IMR-90 (cell line): ENCODE measurements at regions not wholly inside any gene's neighbourhood (a gene's known extent, or its start where the extent isn't known, plus 50 kb on each side); places are given as distances from the start of the nearest gene placed in this dataset.

ENCODE experiments used
- ATAC-seq: fragments of 200-7000 bp; cut with Tn5 transposase; 2 replicates; pipeline ENCODE4 v1.9.1; 2020; ENCODE audit warnings: low read depth, mild to moderate bottlenecking, moderate library complexity
- BruUV-seq: library from RNA; stranded (reverse); fragments of 400-500 nt; replicated peaks from 2 replicates; lab custom pipeline; 2021; lab: Mats Ljungman, UMichigan
- CTCF ChIA-PET: fragments of 300-600 bp; formaldehyde crosslinking; extraction: SDS; loops from one replicate; lab custom pipeline; 2021; ENCODE audit warnings: antibody characterized with exemption; lab: Yijun Ruan, JAX
- POLR2A ChIA-PET: fragments of 300-600 bp; sonication (Branson Sonifier 250); formaldehyde crosslinking; loops from one replicate; lab custom pipeline; 2022; ENCODE audit warnings: antibody characterized with exemption; ENCODE audit not compliant: unreplicated experiment; lab: Charles Lee
- DNase-seq: peaks from one replicate; pipeline ENCODE4 v3.0.0; 2013
- H2AFZ ChIP-seq: replicated peaks from 2 replicates; pipeline ENCODE3; 2013; ENCODE audit warnings: low read length, mild to moderate bottlenecking; ENCODE audit not compliant: poor library complexity
- H2AK5ac ChIP-seq: 2 replicates; pipeline ENCODE4 v1.6.1; 2013; ENCODE audit warnings: low read depth, low read length, inconsistent platforms
- H2AK9ac ChIP-seq: replicated peaks from 2 replicates; pipeline ENCODE3; 2013; ENCODE audit warnings: mild to moderate bottlenecking, low read depth, low read length, moderate library complexity; ENCODE audit not compliant: poor library complexity
- H2BK120ac ChIP-seq: 2 replicates; pipeline ENCODE4 v1.6.1; 2013; ENCODE audit warnings: low read depth, low read length, inconsistent platforms
- H2BK15ac ChIP-seq: 3 replicates; pipeline ENCODE4 v1.6.1; 2013; ENCODE audit warnings: low read depth, low read length, inconsistent platforms
- H2BK20ac ChIP-seq: 2 replicates; pipeline ENCODE4 v1.6.1; 2013; ENCODE audit warnings: low read depth, mild to moderate bottlenecking, inconsistent platforms, low read length, moderate library complexity
- H2BK5ac ChIP-seq: 2 replicates; pipeline ENCODE4 v1.6.1; 2013; ENCODE audit warnings: mild to moderate bottlenecking, low read depth, low read length, inconsistent platforms; ENCODE audit not compliant: poor library complexity, severe bottlenecking
- H3K14ac ChIP-seq: replicated peaks from 2 replicates; pipeline ENCODE4 v1.6.1; 2013; ENCODE audit warnings: low read depth, low read length, inconsistent platforms
- H3K18ac ChIP-seq: 2 replicates; pipeline ENCODE4 v1.6.1; 2013; ENCODE audit warnings: low read depth, low read length, control low read depth
- H3K23ac ChIP-seq: 2 replicates; pipeline ENCODE4 v1.6.1; 2013; ENCODE audit warnings: low read depth, low read length, inconsistent platforms
- H3K27ac ChIP-seq: 2 replicates; pipeline ENCODE4 v1.5.1; 2013; ENCODE audit warnings: mild to moderate bottlenecking, control low read depth, low read length; ENCODE audit not compliant: insufficient read depth
- H3K27me3 ChIP-seq: 2 replicates; pipeline ENCODE4 v1.6.1; 2013; ENCODE audit warnings: low read length; ENCODE audit not compliant: control insufficient read depth, insufficient read depth
- H3K36me3 ChIP-seq: 2 replicates; pipeline ENCODE4 v1.6.1; 2013; ENCODE audit warnings: low read length, mixed read lengths; ENCODE audit not compliant: control insufficient read depth, insufficient read depth
- H3K4ac ChIP-seq: 2 replicates; pipeline ENCODE4 v1.6.1; 2013; ENCODE audit warnings: low read depth, low read length, inconsistent platforms
- H3K4me1 ChIP-seq: 2 replicates; pipeline ENCODE4 v1.6.1; 2013; ENCODE audit warnings: low read length, mixed read lengths; ENCODE audit not compliant: control insufficient read depth, insufficient read depth
- H3K4me2 ChIP-seq: 2 replicates; pipeline ENCODE4 v1.6.1; 2013; ENCODE audit warnings: low read depth, mild to moderate bottlenecking, control low read depth, low read length, moderate library complexity
- H3K4me3 ChIP-seq: 2 replicates; pipeline ENCODE4 v1.5.1; 2013; ENCODE audit warnings: low read depth, mild to moderate bottlenecking, control low read depth, low read length, moderate library complexity; ENCODE audit not compliant: insufficient read depth
- H3K56ac ChIP-seq: 2 replicates; pipeline ENCODE4 v1.6.1; 2013; ENCODE audit warnings: low read length, inconsistent platforms; ENCODE audit not compliant: insufficient read depth; ENCODE audit errors: extremely low read depth
- H3K79me1 ChIP-seq, 2 experiments: 2 replicates each; pipeline ENCODE4 v1.6.1; 2013; ENCODE audit warnings: low read length in 2 of 2, inconsistent platforms in 1 of 2, low read depth in 1 of 2
- H3K9ac ChIP-seq: 2 replicates; pipeline ENCODE4 v1.6.1; 2013; ENCODE audit warnings: low read depth, low read length, control low read depth
- H3K9me1 ChIP-seq: 2 replicates; pipeline ENCODE4 v1.6.1; 2013; ENCODE audit warnings: low read length, inconsistent platforms; ENCODE audit not compliant: insufficient read depth
- H3K9me3 ChIP-seq: 2 replicates; pipeline ENCODE4 v1.6.1; 2013; ENCODE audit warnings: low read length; ENCODE audit not compliant: control insufficient read depth, insufficient read depth
- H4K20me1 ChIP-seq: 2 replicates; pipeline ENCODE4 v1.6.1; 2013; ENCODE audit warnings: low read length, inconsistent platforms; ENCODE audit not compliant: insufficient read depth
- H4K5ac ChIP-seq: 2 replicates; pipeline ENCODE4 v1.6.1; 2013; ENCODE audit warnings: mild to moderate bottlenecking, low read depth, low read length, control low read depth
- H4K8ac ChIP-seq, 2 experiments: 2 replicates each; pipeline ENCODE4 v1.6.1; 2013; ENCODE audit warnings: low read depth in 2 of 2, low read length in 2 of 2, control low read depth in 1 of 2, inconsistent platforms in 1 of 2
- H4K91ac ChIP-seq: 2 replicates; pipeline ENCODE4 v1.6.1; 2013; ENCODE audit warnings: low read depth, low read length, inconsistent platforms; ENCODE audit not compliant: insufficient read depth
- BHLHE40 ChIP-seq: fragments of 150-350 bp; IDR thresholded peaks from 2 replicates; pipeline ENCODE4 v1.6.1; 2016; ENCODE audit warnings: mild to moderate bottlenecking, low read depth, low read length
- CEBPB ChIP-seq: IDR thresholded peaks from 2 replicates; pipeline ENCODE4 v1.6.1; 2012; ENCODE audit warnings: low read depth, low read length, improper control_type of control experiment
- FOS ChIP-seq: fragments of 150-350 bp; IDR thresholded peaks from 2 replicates; pipeline ENCODE4 v1.6.1; 2016; ENCODE audit warnings: low read depth, low read length
- MAFK ChIP-seq: IDR thresholded peaks from 2 replicates; pipeline ENCODE4 v1.6.1; 2012; ENCODE audit warnings: low read depth, low read length, improper control_type of control experiment
- MAZ ChIP-seq: IDR thresholded peaks from 2 replicates; pipeline ENCODE4 v1.6.1; 2012; ENCODE audit warnings: low read depth, mild to moderate bottlenecking, low read length, improper control_type of control experiment, moderate library complexity, borderline replicate concordance
- MXI1 ChIP-seq: IDR thresholded peaks from 2 replicates; pipeline ENCODE4 v1.6.1; 2012; ENCODE audit warnings: low read depth, mild to moderate bottlenecking, low read length, moderate library complexity, borderline replicate concordance
- NFE2L2 ChIP-seq: fragments of 150-350 bp; IDR thresholded peaks from 2 replicates; pipeline ENCODE4 v1.6.1; 2016; ENCODE audit warnings: low read depth, mild to moderate bottlenecking, low read length
- POLR2A ChIP-seq: IDR thresholded peaks from 2 replicates; pipeline ENCODE4 v1.6.1; 2012; ENCODE audit warnings: mild to moderate bottlenecking, low read depth, low read length
- RAD21 ChIP-seq: IDR thresholded peaks from 2 replicates; pipeline ENCODE4 v1.6.1; 2012; ENCODE audit warnings: low read length, improper control_type of control experiment
- RCOR1 ChIP-seq: IDR thresholded peaks from 2 replicates; pipeline ENCODE4 v1.6.1; 2012; ENCODE audit warnings: mild to moderate bottlenecking, low read length, improper control_type of control experiment; ENCODE audit not compliant: insufficient replicate concordance
- RFX5 ChIP-seq: IDR thresholded peaks from 2 replicates; pipeline ENCODE4 v1.8.0; 2012; ENCODE audit warnings: low read depth, mild to moderate bottlenecking, low read length, moderate library complexity
- SMC3 ChIP-seq: fragments of 150-350 bp; IDR thresholded peaks from 2 replicates; pipeline ENCODE4 v1.6.1; 2016; ENCODE audit warnings: low read depth, mild to moderate bottlenecking, antibody characterized with exemption, low read length, moderate library complexity
- WGBS, 2 experiments: methylation state at CpG; one replicate each; pipeline versions ENCODE4 v1.1.5 to v1.1.7; 2013; ENCODE audit warnings: missing lambda C conversion rate in 2 of 2; ENCODE audit not compliant: insufficient read length in 1 of 2; ENCODE audit errors: extremely low coverage in 2 of 2; 5-methylcytosine and 5-hydroxymethylcytosine counted together
- dilution Hi-C: fragments of 300-500 bp; cut with HindIII; formaldehyde crosslinking; loops from one replicate; pipeline ENCODE4 v1.14.3; 2018; ENCODE audit warnings: low sequenced_read_pairs; ENCODE audit not compliant: unreplicated experiment
- in situ Hi-C: fragments of 300-500 bp; cut with MboI; formaldehyde crosslinking; loops from 3 replicates; pipeline ENCODE4 v1.14.3; 2019; ENCODE audit warnings: low sequenced_read_pairs, inconsistent platforms, mixed read lengths
- intact Hi-C: fragments of 100-400 bp; cut with micrococcal nuclease; formaldehyde crosslinking; loops from 2 replicates; pipeline ENCODE4 v1.10.0; 2022
- TF ChIP-seq, protein P1 (sequence below): conservative IDR thresholded peaks from 2 replicates; pipeline ENCODE4 v1.5.1; 2012; ENCODE audit warnings: mild to moderate bottlenecking, low read depth, low read length, improper control_type of control experiment
- TF ChIP-seq, protein P2 (sequence below): fragments of 150-350 bp; IDR thresholded peaks from 2 replicates; pipeline ENCODE4 v1.6.1; 2016; ENCODE audit warnings: low read depth, mild to moderate bottlenecking, low read length, moderate library complexity, borderline replicate concordance
- TF ChIP-seq, protein P3 (sequence below): fragments of 150-350 bp; IDR thresholded peaks from 2 replicates; pipeline ENCODE4 v1.6.1; 2017; ENCODE audit warnings: mild to moderate bottlenecking, antibody characterized with exemption, low read length, low read depth

DNA sequence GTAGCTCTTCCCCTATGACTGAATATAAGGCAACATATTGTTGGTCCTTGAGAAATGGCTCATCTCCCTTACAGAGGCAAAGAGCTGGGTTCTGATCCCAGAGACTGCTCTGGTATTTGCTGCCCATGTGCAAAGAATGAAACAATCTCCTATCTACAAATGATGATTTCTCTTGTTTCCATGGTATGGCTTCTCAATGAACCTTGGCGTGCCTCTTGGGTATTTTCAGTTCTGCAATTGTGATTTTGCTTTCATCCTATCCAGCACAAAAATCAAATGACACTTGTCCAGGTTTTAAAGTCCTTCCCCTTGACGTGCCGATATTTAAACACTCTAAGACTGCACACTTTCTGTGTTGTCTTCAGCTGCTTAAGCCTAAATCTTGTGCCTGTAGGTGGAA is 109.8 kb upstream of the NR2F2 start:
- ATAC-seq (no peak), DNase-seq (no peak)
- intact Hi-C loops, result no loop called here
- Histone ChIP-seq H2BK120ac (no peak overlapping the region), H4K5ac (no peak overlapping the region), H3K9me3 (no peaks in the 10 kb centered on the region), H4K20me1 (no peaks in the 10 kb centered on the region), H2AFZ (no peak overlapping the region), H3K4me3 (no peak overlapping the region), H3K36me3 (no peaks in the 10 kb centered on the region), H3K18ac (no peak overlapping the region), H3K27me3 (no peaks in the 10 kb centered on the region), H3K9ac (no peak overlapping the region), H3K56ac (no peak overlapping the region), H4K91ac (no peak overlapping the region), H3K14ac (no peak overlapping the region), H3K4me1 (no peaks in the 10 kb centered on the region), H2BK15ac (no peak overlapping the region), H2BK20ac (no peak overlapping the region), H3K23ac (no peak overlapping the region), H2BK5ac (no peak overlapping the region), H3K4ac (no peak overlapping the region), H3K9me1 (no peaks in the 10 kb centered on the region), H3K79me1 (no peaks in the 10 kb centered on the region), H2AK9ac (no peak overlapping the region), H4K8ac (no peak overlapping the region), H3K4me2 (no peak overlapping the region), H3K27ac (no peak overlapping the region), H2AK5ac (no peak overlapping the region)
- BruUV-seq, result no TSS peak
- dilution Hi-C loops, result no loop called here
- TF ChIP-seq CEBPB (no peak), MAFK (no peak), BHLHE40 (no peak), MXI1 (no peak), FOS (no peak), RFX5 (no peak), NFE2L2 (no peak), SMC3 (no peak), RAD21 (no peak), POLR2A (no peak), RCOR1 (no peak), MAZ (no peak)
- TF ChIP-seq, protein P1, sequence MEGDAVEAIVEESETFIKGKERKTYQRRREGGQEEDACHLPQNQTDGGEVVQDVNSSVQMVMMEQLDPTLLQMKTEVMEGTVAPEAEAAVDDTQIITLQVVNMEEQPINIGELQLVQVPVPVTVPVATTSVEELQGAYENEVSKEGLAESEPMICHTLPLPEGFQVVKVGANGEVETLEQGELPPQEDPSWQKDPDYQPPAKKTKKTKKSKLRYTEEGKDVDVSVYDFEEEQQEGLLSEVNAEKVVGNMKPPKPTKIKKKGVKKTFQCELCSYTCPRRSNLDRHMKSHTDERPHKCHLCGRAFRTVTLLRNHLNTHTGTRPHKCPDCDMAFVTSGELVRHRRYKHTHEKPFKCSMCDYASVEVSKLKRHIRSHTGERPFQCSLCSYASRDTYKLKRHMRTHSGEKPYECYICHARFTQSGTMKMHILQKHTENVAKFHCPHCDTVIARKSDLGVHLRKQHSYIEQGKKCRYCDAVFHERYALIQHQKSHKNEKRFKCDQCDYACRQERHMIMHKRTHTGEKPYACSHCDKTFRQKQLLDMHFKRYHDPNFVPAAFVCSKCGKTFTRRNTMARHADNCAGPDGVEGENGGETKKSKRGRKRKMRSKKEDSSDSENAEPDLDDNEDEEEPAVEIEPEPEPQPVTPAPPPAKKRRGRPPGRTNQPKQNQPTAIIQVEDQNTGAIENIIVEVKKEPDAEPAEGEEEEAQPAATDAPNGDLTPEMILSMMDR, result no peak
- TF ChIP-seq, protein P2, sequence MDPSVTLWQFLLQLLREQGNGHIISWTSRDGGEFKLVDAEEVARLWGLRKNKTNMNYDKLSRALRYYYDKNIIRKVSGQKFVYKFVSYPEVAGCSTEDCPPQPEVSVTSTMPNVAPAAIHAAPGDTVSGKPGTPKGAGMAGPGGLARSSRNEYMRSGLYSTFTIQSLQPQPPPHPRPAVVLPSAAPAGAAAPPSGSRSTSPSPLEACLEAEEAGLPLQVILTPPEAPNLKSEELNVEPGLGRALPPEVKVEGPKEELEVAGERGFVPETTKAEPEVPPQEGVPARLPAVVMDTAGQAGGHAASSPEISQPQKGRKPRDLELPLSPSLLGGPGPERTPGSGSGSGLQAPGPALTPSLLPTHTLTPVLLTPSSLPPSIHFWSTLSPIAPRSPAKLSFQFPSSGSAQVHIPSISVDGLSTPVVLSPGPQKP, result no peak
- TF ChIP-seq, protein P3, sequence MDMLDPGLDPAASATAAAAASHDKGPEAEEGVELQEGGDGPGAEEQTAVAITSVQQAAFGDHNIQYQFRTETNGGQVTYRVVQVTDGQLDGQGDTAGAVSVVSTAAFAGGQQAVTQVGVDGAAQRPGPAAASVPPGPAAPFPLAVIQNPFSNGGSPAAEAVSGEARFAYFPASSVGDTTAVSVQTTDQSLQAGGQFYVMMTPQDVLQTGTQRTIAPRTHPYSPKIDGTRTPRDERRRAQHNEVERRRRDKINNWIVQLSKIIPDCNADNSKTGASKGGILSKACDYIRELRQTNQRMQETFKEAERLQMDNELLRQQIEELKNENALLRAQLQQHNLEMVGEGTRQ, result no peak
- in situ Hi-C loops, result no loop called here
- WGBS, 2 experiments, result no CpG with 5 or more reads among the region's 3 CpGs
- ChIA-PET POLR2A (no interaction called here), CTCF (interaction anchor here (1.0 kb wide), 1 partner anchor 95 kb away, joined by 3 read pairs; no protein-coding TSS in a partner anchor)
